CD4-positive, alpha-beta T cell (primary cell): ENCODE measurements at regions not wholly inside any gene's neighbourhood (a gene's known extent, or its start where the extent isn't known, plus 50 kb on each side); places are given as distances from the start of the nearest gene placed in this dataset.

Experiments used
- ATAC-seq: fragments of 200-7000 bp; cut with Tn5 transposase; one replicate; pipeline ENCODE4 v1.10.0; 2022; ENCODE audit warnings: mild to moderate bottlenecking; ENCODE audit not compliant: poor library complexity
- CTCF ChIA-PET: fragments of 350-600 bp; sonication (Branson Sonifier 250); formaldehyde crosslinking; loops from one replicate; lab custom pipeline; 2021; ENCODE audit warnings: antibody characterized with exemption, inconsistent platforms; lab: Charles Lee
- POLR2A ChIA-PET: fragments of 350-600 bp; sonication (Branson Sonifier 250); formaldehyde crosslinking; loops from one replicate; lab custom pipeline; 2021; ENCODE audit warnings: antibody characterized with exemption, inconsistent platforms; lab: Charles Lee
- DNase-seq, 14 experiments: peaks; one replicate each; pipeline ENCODE4 v3.0.0-alpha.2; 2013 to 2020; ENCODE audit warnings: mixed read lengths in 2 of 14
- H3K27ac ChIP-seq, 2 donors: one replicate each; pipeline versions ENCODE4 v1.5.1 to v1.7.0; 2013; ENCODE audit warnings: low read length in 2 of 2, low read depth in 1 of 2, mild to moderate bottlenecking in 1 of 2
- H3K27me3 ChIP-seq, 2 experiments: 1 replicate in 1 of 2; 2 replicates in 1 of 2; pipeline versions ENCODE4 v1.6.1 to v1.7.0; 2013; ENCODE audit warnings: low read length in 2 of 2, control low read depth in 1 of 2, mild to moderate bottlenecking in 1 of 2, moderate library complexity in 1 of 2; ENCODE audit not compliant: insufficient read depth in 2 of 2, control insufficient read depth in 1 of 2
- H3K36me3 ChIP-seq: one replicate; pipeline ENCODE4 v1.6.1; 2013; ENCODE audit warnings: low read length, control low read depth; ENCODE audit not compliant: insufficient read depth
- H3K4me1 ChIP-seq: one replicate; pipeline ENCODE4 v1.6.1; 2013; ENCODE audit warnings: low read length, control low read depth; ENCODE audit not compliant: insufficient read depth
- H3K4me3 ChIP-seq: one replicate; pipeline ENCODE4 v1.5.1; 2013; ENCODE audit warnings: mild to moderate bottlenecking, low read length, moderate library complexity
- H3K9me3 ChIP-seq, 2 experiments: 1 replicate in 1 of 2; 2 replicates in 1 of 2; pipeline versions ENCODE4 v1.6.1 to v1.7.0; 2013; ENCODE audit warnings: low read length in 2 of 2, mild to moderate bottlenecking in 2 of 2, control low read depth in 1 of 2, moderate library complexity in 1 of 2; ENCODE audit not compliant: control insufficient read depth in 1 of 2, insufficient read depth in 1 of 2
- H3K27ac Mint-ChIP-seq: one replicate; pipeline ENCODE4 v1.8.0; 2020; ENCODE audit warnings: mixed read lengths
- H3K27me3 Mint-ChIP-seq: one replicate; pipeline ENCODE4 v1.8.0; 2021; ENCODE audit warnings: mixed read lengths
- H3K36me3 Mint-ChIP-seq: one replicate; pipeline ENCODE4 v1.8.0; 2021; ENCODE audit warnings: low read depth, mixed read lengths
- H3K4me1 Mint-ChIP-seq: one replicate; pipeline ENCODE4 v1.8.0; 2021; ENCODE audit warnings: low read depth, mixed read lengths
- H3K4me3 Mint-ChIP-seq: one replicate; pipeline ENCODE4 v1.8.0; 2020; ENCODE audit warnings: mild to moderate bottlenecking, mixed read lengths
- H3K9me3 Mint-ChIP-seq: one replicate; pipeline ENCODE4 v1.8.0; 2020; ENCODE audit warnings: mixed read lengths
- intact Hi-C, 2 experiments: fragments of 100-400 bp; cut with DNase I in 1 of 2; cut with micrococcal nuclease in 1 of 2; formaldehyde crosslinking; loops; one replicate each; pipeline versions ENCODE4 v1.15.1 to v1.9.0; 2023 to 2025; cut with DNase I, micrococcal nuclease
- TF ChIP-seq, protein P1 (sequence below): fragments of 200-600 bp; IDR thresholded peaks from one replicate; pipeline ENCODE4 v1.8.0; 2022; ENCODE audit warnings: antibody characterized with exemption, mild to moderate bottlenecking

DNA sequence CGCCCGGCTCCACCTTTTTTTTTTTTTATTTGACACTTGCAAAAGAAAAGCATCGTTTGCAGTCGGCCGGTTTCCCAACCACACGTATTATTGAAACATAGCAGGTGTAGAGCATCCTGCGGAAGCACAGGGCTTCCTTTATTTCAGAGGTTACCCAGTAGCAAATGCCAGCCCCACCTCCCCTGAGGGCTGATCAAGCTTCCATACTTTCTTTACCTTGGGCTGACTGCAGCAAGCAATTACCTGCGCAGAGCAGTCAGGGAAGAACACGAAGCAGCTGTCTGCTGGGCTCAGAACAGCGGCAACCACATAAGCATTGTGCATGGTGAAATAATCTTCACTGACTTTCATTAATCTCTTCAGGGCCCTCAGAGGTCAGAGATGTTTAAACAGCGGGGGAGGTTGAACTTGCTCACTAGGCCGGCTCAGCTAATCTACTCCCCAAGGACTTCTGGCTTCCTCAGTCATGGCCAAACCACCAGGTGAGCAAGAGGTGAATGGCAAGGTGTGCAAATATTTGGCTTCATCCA is 784.7 kb upstream of the AUTS2 start:
- H3K27me3 Mint-ChIP-seq: no peaks in the 10 kb centered on the region
- Histone ChIP-seq H3K4me1 (no peaks in the 10 kb centered on the region), H3K27me3 (no peaks in the 10 kb centered on the region), H3K36me3 (no peaks in the 10 kb centered on the region), H3K4me3 (no peak overlapping the region), H3K27ac (no peak overlapping the region), H3K9me3 (peaks cover 0 to 14% of the 10 kb centered on the region in 2 experiments)
- ChIA-PET POLR2A (no interaction called here), CTCF (no interaction called here)
- no peak overlapping the region for H3K27ac Mint-ChIP-seq
- ATAC-seq (no peak), DNase-seq (no peak)
- peaks cover 15% of the 10 kb centered on the region for H3K9me3 Mint-ChIP-seq
- H3K36me3 Mint-ChIP-seq: no peaks in the 10 kb centered on the region
- intact Hi-C loops: no loop called here
- TF ChIP-seq, protein P1, sequence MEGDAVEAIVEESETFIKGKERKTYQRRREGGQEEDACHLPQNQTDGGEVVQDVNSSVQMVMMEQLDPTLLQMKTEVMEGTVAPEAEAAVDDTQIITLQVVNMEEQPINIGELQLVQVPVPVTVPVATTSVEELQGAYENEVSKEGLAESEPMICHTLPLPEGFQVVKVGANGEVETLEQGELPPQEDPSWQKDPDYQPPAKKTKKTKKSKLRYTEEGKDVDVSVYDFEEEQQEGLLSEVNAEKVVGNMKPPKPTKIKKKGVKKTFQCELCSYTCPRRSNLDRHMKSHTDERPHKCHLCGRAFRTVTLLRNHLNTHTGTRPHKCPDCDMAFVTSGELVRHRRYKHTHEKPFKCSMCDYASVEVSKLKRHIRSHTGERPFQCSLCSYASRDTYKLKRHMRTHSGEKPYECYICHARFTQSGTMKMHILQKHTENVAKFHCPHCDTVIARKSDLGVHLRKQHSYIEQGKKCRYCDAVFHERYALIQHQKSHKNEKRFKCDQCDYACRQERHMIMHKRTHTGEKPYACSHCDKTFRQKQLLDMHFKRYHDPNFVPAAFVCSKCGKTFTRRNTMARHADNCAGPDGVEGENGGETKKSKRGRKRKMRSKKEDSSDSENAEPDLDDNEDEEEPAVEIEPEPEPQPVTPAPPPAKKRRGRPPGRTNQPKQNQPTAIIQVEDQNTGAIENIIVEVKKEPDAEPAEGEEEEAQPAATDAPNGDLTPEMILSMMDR: no peak
- no peaks in the 10 kb centered on the region for H3K4me1 Mint-ChIP-seq
- no peak overlapping the region for H3K4me3 Mint-ChIP-seq

- H3K36me3 ChIP-seq: no peaks in the 10 kb centered on the region
- H3K27ac ChIP-seq: no peak overlapping the region
- intact Hi-C loops: no loop called here
- ChIA-PET CTCF (no interaction called here), POLR2A (no interaction called here)
- Mint-ChIP-seq H3K27me3 (no peaks in the 10 kb centered on the region), H3K9me3 (peaks cover 6% of the 10 kb centered on the region), H3K36me3 (no peaks in the 10 kb centered on the region), H3K4me1 (no peaks in the 10 kb centered on the region), H3K27ac (no peak overlapping the region), H3K4me3 (no peak overlapping the region)
- no peaks in the 10 kb centered on the region for H3K4me1 ChIP-seq
- H3K9me3 ChIP-seq: peaks cover 0 to 14% of the 10 kb centered on the region in 2 experiments
- no peaks in the 10 kb centered on the region for H3K27me3 ChIP-seq
- no peak overlapping the region for H3K4me3 ChIP-seq
- TF ChIP-seq, protein P1: no peak
- ATAC-seq (no peak), DNase-seq (no peak)
These were observed 781.8 kb upstream of the AUTS2 start for GRCh38 chr7:68816491-68816890.

- Histone ChIP-seq H3K4me1 (no peaks in the 10 kb centered on the region), H3K27me3 (no peaks in the 10 kb centered on the region), H3K27ac (no peak overlapping the region), H3K36me3 (no peaks in the 10 kb centered on the region), H3K9me3 (peaks cover 4 to 7% of the 10 kb centered on the region in 2 experiments), H3K4me3 (no peak overlapping the region)
- POLR2A ChIA-PET: no interaction called here
- CTCF ChIA-PET: no interaction called here
- Mint-ChIP-seq H3K27ac (no peak overlapping the region), H3K4me3 (no peak overlapping the region), H3K36me3 (no peaks in the 10 kb centered on the region), H3K9me3 (peaks cover 15% of the 10 kb centered on the region), H3K27me3 (no peaks in the 10 kb centered on the region), H3K4me1 (no peaks in the 10 kb centered on the region)
- intact Hi-C loops: no loop called here
- DNase-seq (no peak), ATAC-seq (no peak)
- TF ChIP-seq, protein P1: no peak
These were observed 778.0 kb upstream of the AUTS2 start for GRCh38 chr7:68820321-68820720.
